Tibial artery (tissue), 4 donors: ENCODE measurements at regions not wholly inside any gene's neighbourhood (a gene's known extent, or its start where the extent isn't known, plus 50 kb on each side); places are given as distances from the start of the nearest gene placed in this dataset.
"Not testable (repeated sequence)": the region's sequence is repeated elsewhere in the genome, so short reads cannot be mapped to it uniquely, and the experiment has no call there.

Experiments used
- DNase-seq, 2 donors: peaks; one replicate each; pipeline ENCODE4 v3.0.0-alpha.2; 2019
- H3K27ac ChIP-seq, 2 donors: fragments of 200-600 bp; sonication (generic) in 1 of 2; 1 replicate in 1 of 2; 2 replicates in 1 of 2; pipeline ENCODE4 v1.5.1; 2018 to 2019; ENCODE audit warnings: mild to moderate bottlenecking in 1 of 2
- H3K27me3 ChIP-seq, 2 donors: fragments of 200-600 bp; sonication (generic) in 1 of 2; one replicate each; pipeline versions ENCODE4 v1.5.1 to v1.6.0; 2016 to 2019
- H3K36me3 ChIP-seq, 3 donors: fragments of 200-600 bp; sonication (generic) in 2 of 3; one replicate each; pipeline ENCODE4 v1.5.1; 2016 to 2019; ENCODE audit warnings: mild to moderate bottlenecking in 2 of 3
- H3K4me1 ChIP-seq, 4 donors: fragments of 200-600 bp; sonication (generic) in 2 of 4; 1 replicate in 3 of 4; 2 replicates in 1 of 4; pipeline ENCODE4 v1.5.1; 2016 to 2019
- H3K4me3 ChIP-seq, 2 donors: fragments of 200-600 bp; sonication (generic) in 1 of 2; 1 replicate in 1 of 2; 2 replicates in 1 of 2; pipeline ENCODE4 v1.5.1; 2018 to 2019; ENCODE audit warnings: mild to moderate bottlenecking in 2 of 2
- H3K9me3 ChIP-seq, 3 donors: fragments of 200-600 bp; sonication (generic) in 1 of 3; one replicate each; pipeline ENCODE4 v1.5.1; 2016 to 2019
- CTCF ChIP-seq, 2 experiments: fragments of 200-600 bp in 1 of 2; fragments of 450-650 bp in 1 of 2; IDR thresholded peaks; one replicate each; pipeline ENCODE4 v1.5.1; 2017 to 2019; ENCODE audit warnings: antibody characterized with exemption in 2 of 2, mild to moderate bottlenecking in 1 of 2, moderate library complexity in 1 of 2
- intact Hi-C: fragments of 100-400 bp; cut with DNase I; formaldehyde crosslinking; loops from one replicate; pipeline ENCODE4 v1.15.0; 2023; ENCODE audit warnings: low total_unique reads

GRCh38 chr13:83452292-83452950 lies 429.9 kb downstream of the SLITRK1 start:
- TF ChIP-seq CTCF (IDR thresholded peaks at IDR 0.05): no peak

GRCh38 chr13:83450591-83450990 lies 431.7 kb downstream of the SLITRK1 start:
- Histone ChIP-seq H3K27ac (no peak overlapping the region), H3K4me3 (no peak overlapping the region), H3K36me3 (no peaks in the 10 kb centered on the region), H3K4me1 (peaks cover 0 to 10% (median 0%) of the 10 kb centered on the region in 4 donors), H3K9me3 (no peaks in the 10 kb centered on the region), H3K27me3 (no peaks in the 10 kb centered on the region)
- intact Hi-C loops: no loop called here
- no peak for TF ChIP-seq CTCF (IDR thresholded peaks at IDR 0.05)
- no peak for DNase-seq

More at GRCh38 chr13:83452292-83452950, 429.9 kb downstream of the SLITRK1 start:
- H3K9me3 ChIP-seq: no peaks in the 10 kb centered on the region
- intact Hi-C loops: no loop called here
- no peak for DNase-seq
- peaks cover 0 to 10% (median 0%) of the 10 kb centered on the region in 4 donors for H3K4me1 ChIP-seq
- H3K27ac ChIP-seq: no peak overlapping the region
- no peaks in the 10 kb centered on the region for H3K27me3 ChIP-seq
- H3K36me3 ChIP-seq: no peaks in the 10 kb centered on the region
- H3K4me3 ChIP-seq: no peak overlapping the region

GRCh38 chr13:83449668-83450395 lies 432.4 kb downstream of the SLITRK1 start:
- peaks cover 0 to 10% (median 0%) of the 10 kb centered on the region in 4 donors for H3K4me1 ChIP-seq
- no peak overlapping the region for H3K4me3 ChIP-seq
- no peaks in the 10 kb centered on the region for H3K36me3 ChIP-seq
- H3K27ac ChIP-seq: no peak overlapping the region
- DNase-seq: no peak
- intact Hi-C loops: no loop called here
- H3K27me3 ChIP-seq: no peaks in the 10 kb centered on the region
- no peak for TF ChIP-seq CTCF (IDR thresholded peaks at IDR 0.05)
- H3K9me3 ChIP-seq: no peaks in the 10 kb centered on the region

GRCh38 chr13:83440465-83440864 lies 441.8 kb downstream of the SLITRK1 start:
- no peak for DNase-seq
- intact Hi-C loops: no loop called here
- H3K4me3 ChIP-seq: no peak overlapping the region

GRCh38 chr13:83439464-83439863 lies 442.8 kb downstream of the SLITRK1 start:
- intact Hi-C loops, H3K4me3 ChIP-seq, H3K27me3 ChIP-seq, H3K27ac ChIP-seq, DNase-seq, H3K9me3 ChIP-seq, H3K36me3 ChIP-seq, H3K4me1 ChIP-seq: not testable (repeated sequence)

More at GRCh38 chr13:83440465-83440864, 441.8 kb downstream of the SLITRK1 start:
- Histone ChIP-seq H3K4me1 (no peaks in the 10 kb centered on the region), H3K36me3 (no peaks in the 10 kb centered on the region), H3K27me3 (no peaks in the 10 kb centered on the region), H3K9me3 (no peaks in the 10 kb centered on the region), H3K27ac (no peak overlapping the region)
- no peak for TF ChIP-seq CTCF (IDR thresholded peaks at IDR 0.05)

GRCh38 chr13:83423861-83424260 lies 458.4 kb downstream of the SLITRK1 start:
- H3K4me3 ChIP-seq: no peak overlapping the region
- H3K27me3 ChIP-seq: no peaks in the 10 kb centered on the region
- H3K27ac ChIP-seq: no peak overlapping the region
- no peak for DNase-seq
- TF ChIP-seq CTCF (IDR thresholded peaks at IDR 0.05): no peak
- peaks cover 0 to 5% (median 0%) of the 10 kb centered on the region in 3 donors for H3K9me3 ChIP-seq
- H3K36me3 ChIP-seq: no peaks in the 10 kb centered on the region
- H3K4me1 ChIP-seq: no peaks in the 10 kb centered on the region
- intact Hi-C loops: no loop called here
